ENCODE measurements at regions not wholly inside any gene's neighbourhood (a gene's known extent, or its start where the extent isn't known, plus 50 kb on each side); places are given as distances from the start of the nearest gene placed in this dataset.

- Histone ChIP-seq H3K36me3 (no peaks in the 10 kb centered on the region), H3K9me3 (no peaks in the 10 kb centered on the region), H3K9ac (ENCODE audit: low read depth in 2 of 2, low read length in 2 of 2) (no peak overlapping the region), H3K27ac (no peak overlapping the region), H3K4me3 (no peak overlapping the region), H3K4me1 (no peaks in the 10 kb centered on the region), H3K27me3 (no peaks in the 10 kb centered on the region)
- no peak for DNase-seq
- intact Hi-C loops (cut with DNase I) = no loop called here
- TF ChIP-seq CTCF (IDR thresholded peaks at IDR 0.05) = no peak
Measured at GRCh38 chr20:41888434-41888833, 270.3 kb upstream of the CHD6 start.

- DNase-seq = no peak
- no peaks in the 10 kb centered on the region for H3K4me1 ChIP-seq
- no peaks in the 10 kb centered on the region for H3K36me3 ChIP-seq
- intact Hi-C loops (cut with DNase I) = no loop called here
- H3K9ac ChIP-seq (ENCODE audit: low read depth in 2 of 2, low read length in 2 of 2) = no peak overlapping the region
- no peak overlapping the region for H3K27ac ChIP-seq
- no peaks in the 10 kb centered on the region for H3K27me3 ChIP-seq
- H3K4me3 ChIP-seq = no peak overlapping the region
- no peak for TF ChIP-seq CTCF (IDR thresholded peaks at IDR 0.05)
- H3K9me3 ChIP-seq = no peaks in the 10 kb centered on the region
Measured at GRCh38 chr20:41887500-41887899, 269.3 kb upstream of the CHD6 start.

GRCh38 chr20:41881466-41882046 lies 263.4 kb upstream of the CHD6 start:
- Histone ChIP-seq H3K27ac (no peak overlapping the region), H3K4me1 (no peaks in the 10 kb centered on the region), H3K9ac (ENCODE audit: low read depth in 2 of 2, low read length in 2 of 2) (no peak overlapping the region), H3K27me3 (no peaks in the 10 kb centered on the region), H3K9me3 (no peaks in the 10 kb centered on the region), H3K36me3 (no peaks in the 10 kb centered on the region), H3K4me3 (no peak overlapping the region)
- no peak for DNase-seq
- no peak for TF ChIP-seq CTCF (IDR thresholded peaks at IDR 0.05)
- intact Hi-C loops (cut with DNase I) = no loop called here

GRCh38 chr20:41879123-41879522 lies 260.9 kb upstream of the CHD6 start:
- H3K9ac ChIP-seq (ENCODE audit: low read depth in 2 of 2, low read length in 2 of 2) = no peak overlapping the region
- H3K4me1 ChIP-seq = no peaks in the 10 kb centered on the region
- no peaks in the 10 kb centered on the region for H3K9me3 ChIP-seq
- no peaks in the 10 kb centered on the region for H3K36me3 ChIP-seq
- no peak for TF ChIP-seq CTCF (IDR thresholded peaks at IDR 0.05)
- intact Hi-C loops (cut with DNase I) = no loop called here
- no peak for DNase-seq
- H3K27ac ChIP-seq = no peak overlapping the region
- no peak overlapping the region for H3K4me3 ChIP-seq
- H3K27me3 ChIP-seq = no peaks in the 10 kb centered on the region

- Histone ChIP-seq H3K9me3 (no peaks in the 10 kb centered on the region), H3K4me1 (no peaks in the 10 kb centered on the region), H3K27me3 (no peaks in the 10 kb centered on the region), H3K4me3 (no peak overlapping the region), H3K9ac (ENCODE audit: low read depth in 2 of 2, low read length in 2 of 2) (no peak overlapping the region), H3K36me3 (no peaks in the 10 kb centered on the region), H3K27ac (no peak overlapping the region)
- intact Hi-C loops (cut with DNase I) = no loop called here
- no peak for DNase-seq
- TF ChIP-seq CTCF (IDR thresholded peaks at IDR 0.05) = no peak
Measured at GRCh38 chr20:41877911-41878310, 259.7 kb upstream of the CHD6 start.

All from colonic mucosa (tissue), 4 donors.